Tongue (tissue), 1 donor: ENCODE measurements at regions not wholly inside any gene's neighbourhood (a gene's known extent, or its start where the extent isn't known, plus 50 kb on each side); places are given as distances from the start of the nearest gene placed in this dataset.
A peak's percentile ranks its signal among the peaks of the same experiment; 100 is the strongest.
"Not testable (repeated sequence)": the region's sequence is repeated elsewhere in the genome, so short reads cannot be mapped to it uniquely, and the experiment has no call there.

Experiments
- DNase-seq: peaks from one replicate; pipeline ENCODE4 v3.0.0-alpha.2; 2015

GRCh38 chr11:15850335-15850734, 506.0 kb downstream of the SOX6 start:
- not testable (repeated sequence) for DNase-seq

DNA sequence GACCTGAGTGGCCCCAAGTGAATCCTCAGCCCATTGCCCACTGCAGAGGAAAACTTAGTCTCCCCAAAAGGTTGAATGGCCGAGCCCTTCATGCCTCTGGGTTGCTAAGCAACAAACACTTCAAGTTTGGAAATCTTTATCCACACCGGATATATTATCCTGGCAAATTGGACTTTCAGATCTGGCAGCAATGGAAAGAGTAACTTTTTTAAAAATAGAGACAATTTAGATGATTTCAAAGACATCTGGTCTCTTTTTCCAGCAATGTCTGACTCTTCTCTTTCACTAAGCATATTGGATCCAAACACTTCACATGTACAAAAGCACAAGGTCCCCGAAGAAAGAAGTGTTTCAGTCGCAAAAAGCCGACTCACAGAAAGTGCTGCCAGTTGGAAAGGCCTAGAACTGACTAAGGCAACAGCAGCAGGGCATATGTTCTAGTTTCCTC, 505.3 kb downstream of the SOX6 start:
- peak; percentile 64 for DNase-seq

- peak; percentile 31 for DNase-seq
These were observed 504.2 kb downstream of the SOX6 start for GRCh38 chr11:15852179-15852578.

GRCh38 chr11:15854245-15854644, 502.1 kb downstream of the SOX6 start:
- DNase-seq: no peak

GRCh38 chr11:15858881-15859280, 497.5 kb downstream of the SOX6 start:
- DNase-seq: no peak

GRCh38 chr11:15859411-15859810, 496.9 kb downstream of the SOX6 start:
- DNase-seq: no peak

- DNase-seq: no peak
These were observed 495.1 kb downstream of the SOX6 start for GRCh38 chr11:15861256-15861655.

DNA sequence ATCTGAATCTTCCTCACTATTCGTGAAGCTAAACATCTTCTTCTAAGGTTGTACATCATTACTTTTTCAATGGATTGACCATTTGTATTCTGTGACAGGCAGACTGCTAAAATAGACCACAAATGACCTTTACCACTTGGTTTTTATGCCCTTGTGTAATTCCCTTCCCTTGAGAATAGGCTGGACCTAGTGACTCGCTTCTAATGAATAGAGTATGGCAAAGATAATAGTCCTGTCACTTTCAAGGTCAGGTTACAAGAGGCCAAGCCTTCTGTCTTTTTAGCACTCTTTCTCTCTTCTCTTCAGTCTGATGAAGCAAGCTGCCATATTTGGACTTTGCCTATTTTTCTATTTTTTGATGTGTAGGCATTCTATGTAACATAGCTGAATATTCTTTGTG, 492.9 kb downstream of the SOX6 start:
- DNase-seq: no peak

DNA sequence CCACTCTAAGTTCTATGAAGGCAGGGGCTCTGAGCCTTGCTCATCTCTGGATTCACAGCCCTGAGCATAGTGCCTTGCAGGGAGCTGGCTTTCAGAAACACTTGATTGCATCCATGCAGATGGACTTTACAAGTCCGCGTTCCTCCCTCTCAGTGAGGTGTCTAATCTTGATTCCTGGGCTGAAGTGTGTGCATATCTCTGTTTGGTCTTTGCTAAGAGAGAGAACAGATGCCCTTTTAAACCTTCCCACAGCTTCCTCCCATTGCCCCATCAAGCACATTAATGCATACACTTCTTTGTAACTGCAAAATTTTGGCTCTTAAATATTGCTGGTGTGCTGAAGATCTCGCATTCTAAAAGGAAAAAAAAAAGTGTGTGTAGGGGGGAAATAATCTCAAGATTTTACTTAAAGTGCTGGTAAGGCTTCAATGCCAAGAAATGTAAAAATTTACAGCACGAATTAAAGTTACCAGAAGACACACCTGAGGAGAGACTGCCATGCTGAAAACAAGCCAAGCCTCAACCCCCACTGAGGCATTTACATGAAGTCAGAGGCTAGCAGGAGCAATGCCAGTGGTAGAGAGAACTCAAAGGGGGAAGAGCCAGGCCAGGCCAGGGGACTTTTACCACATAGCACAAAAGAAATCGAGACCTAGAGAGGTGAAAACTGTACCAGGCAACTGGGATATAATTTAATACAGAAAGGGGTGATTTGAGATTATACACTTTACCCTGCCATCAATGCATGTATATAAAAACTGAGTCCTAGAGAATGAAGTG, 492.1 kb downstream of the SOX6 start:
- no peak for DNase-seq

DNA sequence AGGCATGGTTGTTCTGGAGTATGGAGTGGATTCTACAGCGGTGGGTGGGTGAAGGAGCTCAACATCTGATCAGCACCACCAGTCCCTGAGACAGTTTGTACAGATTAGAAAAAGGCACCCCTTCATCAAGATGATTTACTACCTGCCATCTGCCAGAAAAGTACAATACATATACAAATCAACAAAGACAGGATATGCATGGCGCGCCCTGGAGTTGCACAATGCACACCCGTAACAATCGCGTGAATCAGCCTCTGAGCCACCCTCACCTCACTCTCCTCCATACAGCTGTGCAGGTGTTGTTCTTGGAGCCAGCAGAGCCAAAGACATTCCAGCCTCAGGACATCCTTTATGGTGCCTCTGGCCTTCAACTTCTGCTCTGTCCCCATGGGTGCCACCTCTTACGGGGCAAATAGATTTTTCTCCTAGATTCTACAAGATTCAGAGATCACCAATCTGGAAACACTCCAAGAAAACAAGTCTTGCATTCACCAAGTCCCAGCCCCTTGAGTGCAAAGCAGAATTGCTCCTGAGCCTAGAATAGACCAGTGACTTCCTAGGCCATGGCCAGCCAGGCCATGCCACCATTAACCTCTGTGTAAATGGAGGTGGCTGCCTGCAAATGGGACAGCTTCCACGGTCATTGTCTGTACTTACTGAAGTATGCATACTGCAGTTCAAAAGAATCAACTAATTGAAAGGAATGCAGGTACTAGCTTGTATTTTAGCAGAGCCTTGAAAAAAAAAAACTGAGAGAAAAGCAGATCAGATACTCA, 490.9 kb downstream of the SOX6 start:
- no peak for DNase-seq

- no peak for DNase-seq
These were observed 488.5 kb downstream of the SOX6 start for GRCh38 chr11:15867871-15868270.

DNA sequence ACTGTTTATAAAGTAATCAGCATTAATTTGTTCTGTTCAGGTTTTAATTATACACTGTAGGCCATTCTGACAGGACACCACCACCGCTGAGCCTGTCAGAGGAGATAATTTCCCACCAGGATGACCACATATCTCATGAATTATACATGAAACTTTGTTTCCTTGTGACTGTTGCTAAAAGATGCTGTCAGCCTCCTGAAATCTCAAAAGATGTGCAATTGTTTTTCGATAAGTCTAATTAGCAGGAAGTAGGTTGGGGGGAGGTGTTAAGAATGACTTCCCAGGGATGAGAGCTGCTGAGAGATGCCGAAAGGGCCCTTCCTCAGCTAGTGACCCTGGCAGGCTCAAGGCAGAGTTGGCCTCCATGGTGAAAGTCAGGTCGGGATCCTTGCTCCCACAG, 485.4 kb downstream of the SOX6 start:
- DNase-seq: no peak

GRCh38 chr11:15871904-15872626, 484.3 kb downstream of the SOX6 start:
- DNase-seq: no peak

DNA sequence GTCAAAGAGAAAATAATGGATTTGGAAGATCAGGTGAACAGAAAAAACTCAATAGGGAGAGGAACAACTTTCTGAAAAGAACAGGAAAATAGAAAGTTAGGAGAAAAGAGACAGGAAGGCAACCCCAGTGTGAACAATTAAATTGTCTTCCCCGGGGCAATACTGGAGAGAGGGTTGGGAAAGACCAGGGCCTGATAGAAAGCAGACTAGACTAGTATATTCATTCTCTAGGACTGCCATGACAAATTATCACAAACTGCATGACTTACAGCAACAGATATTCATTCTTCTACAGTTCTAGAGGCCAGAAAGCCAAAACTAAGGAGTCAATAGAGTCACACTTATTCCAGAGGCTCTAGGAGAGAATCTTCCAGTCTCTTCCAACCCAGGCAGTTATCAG, 482.8 kb downstream of the SOX6 start:
- no peak for DNase-seq

GRCh38 chr11:15874704-15875103, 481.6 kb downstream of the SOX6 start:
- DNase-seq: peak; percentile 65

DNA sequence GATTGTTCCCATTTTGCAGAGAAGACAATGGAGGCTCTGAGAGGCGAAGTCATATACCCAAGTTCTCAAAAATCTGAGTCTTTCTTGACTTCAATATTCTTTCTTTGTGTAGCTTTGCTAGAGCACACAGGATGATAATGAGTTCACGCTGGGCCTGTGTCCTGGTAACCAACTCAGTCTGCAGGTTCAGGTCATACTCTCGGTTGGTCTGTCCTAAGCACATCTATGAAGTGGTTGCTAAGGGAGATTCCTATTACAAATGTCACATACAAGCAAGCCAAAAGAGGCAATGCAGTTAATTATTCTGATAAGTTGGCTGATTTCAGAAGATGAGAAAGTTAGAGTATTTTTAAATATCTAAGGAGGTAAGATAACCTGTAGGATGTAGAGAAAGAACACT, 481.0 kb downstream of the SOX6 start:
- no peak for DNase-seq

DNA sequence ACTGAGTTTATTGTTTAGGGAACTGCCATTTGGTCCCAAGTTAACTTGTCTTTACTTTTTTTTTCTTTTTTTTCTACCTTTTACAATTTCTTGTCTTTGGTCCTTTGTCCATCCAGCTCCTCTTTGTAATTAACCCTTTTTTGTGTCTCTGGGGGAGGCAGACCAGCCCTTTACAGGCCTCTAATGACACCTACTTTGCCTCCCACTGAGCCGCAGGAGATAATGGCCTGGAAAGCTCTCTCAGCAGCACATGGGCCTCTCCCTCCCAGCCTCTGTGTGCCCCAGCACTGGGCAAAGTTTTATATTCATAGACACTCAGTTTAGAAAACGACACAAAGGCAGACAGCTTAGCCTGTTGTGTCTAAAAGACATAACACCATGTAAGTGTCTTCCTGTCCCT, 480.4 kb downstream of the SOX6 start:
- DNase-seq: no peak

DNA sequence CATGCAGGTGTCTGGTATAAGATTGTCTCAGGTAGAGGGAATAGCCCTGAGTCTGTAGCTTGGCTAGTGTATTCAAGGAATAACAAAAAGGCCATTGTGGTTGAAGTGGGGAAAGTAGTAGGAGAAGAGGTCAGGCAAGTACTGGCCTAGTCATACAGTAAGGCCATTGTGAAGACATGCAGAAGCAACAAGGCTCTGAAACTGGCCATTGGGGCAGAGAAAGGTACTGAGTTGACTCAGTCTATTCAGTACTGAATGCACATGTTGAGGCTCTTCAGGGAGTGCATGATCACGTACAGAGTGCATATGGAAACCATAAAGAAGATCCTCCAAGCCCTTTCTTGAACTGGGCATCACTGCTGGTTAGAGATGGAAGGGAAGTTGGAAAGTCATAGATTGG, 477.6 kb downstream of the SOX6 start:
- no peak for DNase-seq

DNA sequence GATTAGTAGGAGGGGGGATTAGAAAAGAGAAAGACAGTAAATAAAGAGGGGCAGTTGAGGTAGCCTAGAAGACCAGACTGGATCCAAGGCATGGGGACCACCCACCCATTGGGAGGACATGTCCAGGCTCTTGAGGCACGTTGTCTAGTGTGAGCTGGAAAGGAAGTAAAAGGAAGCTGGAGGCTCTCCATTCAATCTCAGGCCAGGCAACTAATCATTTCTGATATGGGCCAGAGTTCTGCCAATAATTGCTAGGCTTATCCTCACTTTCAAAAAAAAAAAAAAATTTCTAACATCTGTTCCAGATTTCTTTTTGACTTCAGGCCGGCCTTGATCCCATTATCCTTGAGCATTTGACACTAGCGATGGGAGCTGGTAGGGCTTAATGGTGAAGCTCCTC, 476.1 kb downstream of the SOX6 start:
- no peak for DNase-seq

GRCh38 chr11:15882876-15883454, 473.4 kb downstream of the SOX6 start:
- no peak for DNase-seq

DNA sequence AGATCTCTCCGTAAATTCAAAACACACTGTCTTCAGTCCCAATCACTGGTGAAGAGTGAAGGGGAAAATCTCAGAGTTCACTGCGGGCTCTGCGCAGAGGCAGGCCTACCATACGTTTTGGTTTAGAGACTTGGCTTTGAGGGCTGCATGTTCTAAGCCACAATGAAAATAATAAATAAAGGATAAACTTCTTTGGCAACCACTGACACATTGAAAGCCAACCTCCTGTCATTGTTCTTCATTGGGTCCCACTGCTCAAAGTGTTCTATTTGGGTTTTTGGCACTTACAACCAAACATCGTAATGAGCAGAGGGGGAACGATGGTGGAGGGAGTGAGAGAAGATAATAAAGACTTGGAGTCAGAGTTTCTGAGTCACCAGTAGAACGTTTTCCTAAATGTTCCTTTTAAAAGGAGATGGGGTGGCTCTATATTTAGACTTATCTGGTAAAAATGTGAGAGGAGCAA, 472.9 kb downstream of the SOX6 start:
- DNase-seq: peak; percentile 81

GRCh38 chr11:15884141-15884540, 472.2 kb downstream of the SOX6 start:
- peak; percentile 37 for DNase-seq
